ENCODE measurements at regions not wholly inside any gene's neighbourhood (a gene's known extent, or its start where the extent isn't known, plus 50 kb on each side); places are given as distances from the start of the nearest gene placed in this dataset.

GRCh38 chr3:146371902-146372301, 97.5 kb downstream of the PLSCR2 start:
- ChIA-PET RAD21 (ENCODE audit: low non-redundant PET in 1 of 2, low total read pairs in 2 of 2, uncharacterized antibody in 2 of 2, unreplicated experiment in 2 of 2) (no interaction called here), CTCF (no interaction called here)
- BruUV-seq (replicated peaks), result no TSS peak

GRCh38 chr3:146368882-146369523, 100.4 kb downstream of the PLSCR2 start:
- Histone ChIP-seq H3K36me3 (ENCODE audit: control insufficient read depth in 1 of 2, insufficient read depth in 2 of 2, low read length in 2 of 2) (no peaks in the 10 kb centered on the region), H4K20me1 (ENCODE audit: insufficient read depth) (no peaks in the 10 kb centered on the region), H2AFZ (ENCODE audit: low read depth, low read length, poor library complexity, severe bottlenecking) (no peak overlapping the region), H3K4me3 (replicated peaks in 1 of 2; ENCODE audit: low read depth in 1 of 2, low read length in 2 of 2) (no peak overlapping the region), H3K79me2 (ENCODE audit: insufficient read depth, low read length) (no peaks in the 10 kb centered on the region), H3K27me3 (ENCODE audit: insufficient read depth, low read length) (no peaks in the 10 kb centered on the region), H3K9me2 (ENCODE audit: insufficient read depth) (no peaks in the 10 kb centered on the region), H3K9me3 (ENCODE audit: control insufficient read depth in 1 of 2, insufficient read depth in 1 of 2, low read depth in 1 of 2, low read length in 2 of 2) (no peaks in the 10 kb centered on the region), H3K27ac (ENCODE audit: low read depth, low read length) (no peak overlapping the region), H3K9ac (ENCODE audit: low read length) (no peak overlapping the region), H3K4me2 (ENCODE audit: low read length) (no peak overlapping the region), H3K4me1 (ENCODE audit: control insufficient read depth in 1 of 2, insufficient read depth in 2 of 2, low read length in 2 of 2) (no peaks in the 10 kb centered on the region)
- CTCF ChIA-PET, result no interaction called here
- no TSS peak for BruUV-seq (replicated peaks)
- DNase-seq (ENCODE audit: low read depth, low spot score) (no peak), ATAC-seq (no peak)
- intact Hi-C loops (cut with micrococcal nuclease), result no loop called here
- no peak for TF ChIP-seq REST (IDR thresholded peaks at IDR 0.05; ENCODE audit: low read depth)
- TF ChIP-seq CBX3 (IDR thresholded peaks at IDR 0.05; ENCODE audit: low read depth), result no peak
- TF ChIP-seq JUND (IDR thresholded peaks at IDR 0.05), result no peak
- TF ChIP-seq EGR1 (IDR thresholded peaks at IDR 0.05; ENCODE audit: low read depth), result no peak
- no peak for TF ChIP-seq ZFX (IDR thresholded peaks at IDR 0.05)
- TF ChIP-seq SRF (IDR thresholded peaks at IDR 0.05; ENCODE audit: low read depth), result no peak
- no peak for TF ChIP-seq YY1 (IDR thresholded peaks at IDR 0.05; ENCODE audit: extremely low read depth, insufficient replicate concordance, low read depth, low read length)
- no peak for TF ChIP-seq MAX (IDR thresholded peaks at IDR 0.05)
- TF ChIP-seq CEBPB (IDR thresholded peaks at IDR 0.05; ENCODE audit: low read depth), result no peak
- TF ChIP-seq POLR2AphosphoS5 (IDR thresholded peaks at IDR 0.05; ENCODE audit: low read depth, low read length), result no peak
- RAD21 ChIA-PET (ENCODE audit: low non-redundant PET in 1 of 2, low total read pairs in 2 of 2, uncharacterized antibody in 2 of 2, unreplicated experiment in 2 of 2), result no interaction called here
- POLR2A ChIA-PET, result no interaction called here

More at GRCh38 chr3:146371902-146372301, 97.5 kb downstream of the PLSCR2 start:
- no peaks in the 10 kb centered on the region for H3K79me2 ChIP-seq (ENCODE audit: insufficient read depth, low read length)
- H3K9me3 ChIP-seq (ENCODE audit: control insufficient read depth in 1 of 2, insufficient read depth in 1 of 2, low read depth in 1 of 2, low read length in 2 of 2), result no peaks in the 10 kb centered on the region
- no peak overlapping the region for H3K4me3 ChIP-seq (replicated peaks in 1 of 2; ENCODE audit: low read depth in 1 of 2, low read length in 2 of 2)
- intact Hi-C loops (cut with micrococcal nuclease), result no loop called here
- H3K9me2 ChIP-seq (ENCODE audit: insufficient read depth), result no peaks in the 10 kb centered on the region; the same call in 1 of the 2 replicates
- ATAC-seq (no peak), DNase-seq (ENCODE audit: low read depth, low spot score) (no peak)
- peak; percentile 25; the same call in 1 of the 2 replicates for TF ChIP-seq CBX3 (IDR thresholded peaks at IDR 0.05; ENCODE audit: low read depth)
- no peak for TF ChIP-seq TCF7L2 (IDR thresholded peaks at IDR 0.05; ENCODE audit: borderline replicate concordance, extremely low read depth, insufficient read depth, insufficient read length)
- TF ChIP-seq EZH2 (IDR thresholded peaks at IDR 0.05), result no peak
- TF ChIP-seq POLR2AphosphoS5 (IDR thresholded peaks at IDR 0.05; ENCODE audit: low read depth, low read length), result no peak
- TF ChIP-seq ELF1 (IDR thresholded peaks at IDR 0.05; ENCODE audit: borderline replicate concordance, low read depth), result no peak
- TF ChIP-seq POLR2A (IDR thresholded peaks at IDR 0.05; ENCODE audit: borderline replicate concordance, extremely low read depth, insufficient read depth, insufficient read length), result no peak
- H2AFZ ChIP-seq (ENCODE audit: low read depth, low read length, poor library complexity, severe bottlenecking), result no peak overlapping the region
- POLR2A ChIA-PET, result no interaction called here
- no peaks in the 10 kb centered on the region for H3K27me3 ChIP-seq (ENCODE audit: insufficient read depth, low read length)
- no peaks in the 10 kb centered on the region for H3K36me3 ChIP-seq (ENCODE audit: control insufficient read depth in 1 of 2, insufficient read depth in 2 of 2, low read length in 2 of 2)
- no peaks in the 10 kb centered on the region for H3K4me1 ChIP-seq (ENCODE audit: control insufficient read depth in 1 of 2, insufficient read depth in 2 of 2, low read length in 2 of 2)
- H3K27ac ChIP-seq (ENCODE audit: low read depth, low read length), result no peak overlapping the region
- no peak overlapping the region for H3K9ac ChIP-seq (ENCODE audit: low read length)
- no peak overlapping the region for H3K4me2 ChIP-seq (ENCODE audit: low read length)
- H4K20me1 ChIP-seq (ENCODE audit: insufficient read depth), result no peaks in the 10 kb centered on the region

All from HCT116 (cell line).